K562 (cell line): ENCODE measurements at regions not wholly inside any gene's neighbourhood (a gene's known extent, or its start where the extent isn't known, plus 50 kb on each side); places are given as distances from the start of the nearest gene placed in this dataset.

Experiments
- CHD1 ChIP-seq: fragments of 200-600 bp; sonication (generic); IDR thresholded peaks from one replicate; pipeline ENCODE4 v1.6.1; 2012; ENCODE audit warnings: mild to moderate bottlenecking, moderate library complexity, low read length, inconsistent platforms
- FOXA3 ChIP-seq, 2 experiments: fragments of 450-650 bp in 1 of 2; sonication (generic) in 1 of 2; formaldehyde crosslinking; IDR thresholded peaks in 1 of 2; conservative IDR thresholded peaks in 1 of 2; 2 replicates each; pipeline versions ENCODE4 v1.4.0 to v1.8.0; 2020 to 2022; ENCODE audit warnings: mild to moderate bottlenecking in 2 of 2, missing genetic modification reagents in 1 of 2
- KLF1 ChIP-seq: fragments of 450-650 bp; IDR thresholded peaks from 2 replicates; pipeline ENCODE4 v1.6.1; 2016; ENCODE audit warnings: missing genetic modification characterization, missing compliant biosample characterization
- KLF13 ChIP-seq: fragments of 450-650 bp; IDR thresholded peaks from 2 replicates; pipeline ENCODE4 v1.6.1; 2016; ENCODE audit warnings: missing genetic modification characterization, low read depth, mild to moderate bottlenecking, missing compliant biosample characterization, moderate library complexity, borderline replicate concordance
- L3MBTL2 ChIP-seq: fragments of 450-650 bp; IDR thresholded peaks from 2 replicates; pipeline ENCODE4 v1.6.1; 2016; ENCODE audit warnings: mild to moderate bottlenecking, moderate library complexity
- MIER1 ChIP-seq: fragments of 450-650 bp; IDR thresholded peaks from 2 replicates; pipeline ENCODE4 v1.6.1; 2016; ENCODE audit warnings: antibody characterized with exemption, mild to moderate bottlenecking, low read depth
- MXI1 ChIP-seq: IDR thresholded peaks from 2 replicates; pipeline ENCODE4 v1.6.1; 2011; ENCODE audit warnings: low read depth, mild to moderate bottlenecking, improper control_type of control experiment, low read length
- NONO ChIP-seq, 2 experiments: fragments of 200-400 bp in 1 of 2; fragments of 450-650 bp in 1 of 2; formaldehyde crosslinking in 1 of 2; IDR thresholded peaks; 2 replicates each; pipeline ENCODE4 v1.6.1; 2017; ENCODE audit warnings: low read depth in 2 of 2, mild to moderate bottlenecking in 2 of 2, moderate library complexity in 2 of 2, low read length in 1 of 2
- POLR2AphosphoS5 ChIP-seq: IDR thresholded peaks from 2 replicates; pipeline ENCODE4 v1.6.1; 2011; ENCODE audit warnings: mild to moderate bottlenecking, low read depth, low read length, moderate library complexity; ENCODE audit not compliant: control insufficient read depth, insufficient read depth
- TCF7 ChIP-seq: sonication (generic); IDR thresholded peaks from 2 replicates; pipeline ENCODE4 v1.6.1; 2016; ENCODE audit warnings: antibody characterized with exemption, borderline replicate concordance
- ZBTB7A ChIP-seq: IDR thresholded peaks from 2 replicates; pipeline ENCODE4 v1.6.1; 2011; ENCODE audit warnings: low read depth, mild to moderate bottlenecking, low read length, moderate library complexity, borderline replicate concordance; ENCODE audit not compliant: control insufficient read depth
- ZNF282 ChIP-seq: sonication (generic); formaldehyde crosslinking; IDR thresholded peaks from 2 replicates; pipeline ENCODE4 v1.8.1; 2023; ENCODE audit warnings: missing genetic modification reagents
- ZNF551 ChIP-seq: fragments of 250-450 bp; sonication (Bioruptor Pico); IDR thresholded peaks from 2 replicates; pipeline ENCODE4 v1.5.0; 2021; ENCODE audit warnings: mild to moderate bottlenecking, moderate library complexity
- ZNF830 ChIP-seq: fragments of 250-450 bp; sonication (Bioruptor Pico); IDR thresholded peaks from 2 replicates; pipeline ENCODE4 v1.5.0; 2021; ENCODE audit warnings: mild to moderate bottlenecking

GRCh38 chr6:23267651-23268050, 698.3 kb downstream of the HDGFL1 start:
- TF ChIP-seq MIER1 (no peak), L3MBTL2 (no peak), FOXA3 (CRISPR knock-in tag; conservative IDR thresholded peaks at IDR 0.05 in 1 of 2, IDR thresholded peaks at IDR 0.05 in 1 of 2) (no peak), TCF7 (no peak), KLF1 (no peak), ZNF282 (CRISPR knock-in tag) (no peak), NONO (IDR thresholded peaks at IDR 0.05; ENCODE audit: low read depth in 2 of 2, low read length in 1 of 2) (no peak), POLR2AphosphoS5 (no peak), MXI1 (no peak), KLF13 (tag) (no peak), ZNF551 (CRISPR knock-in tag) (no peak), CHD1 (no peak), ZBTB7A (no peak), ZNF830 (CRISPR knock-in tag) (no peak)
